BLaER1 (cell line): ENCODE measurements at regions not wholly inside any gene's neighbourhood (a gene's known extent, or its start where the extent isn't known, plus 50 kb on each side); places are given as distances from the start of the nearest gene placed in this dataset.
"Not testable (repeated sequence)": the region's sequence is repeated elsewhere in the genome, so short reads cannot be mapped to it uniquely, and the experiment has no call there.

Experiments used
- H3K27ac ChIP-seq: shearing (Covaris generic); formaldehyde crosslinking; 2 replicates; pipeline ENCODE4 v1.8.1; 2022
- H3K27me3 ChIP-seq: shearing (Covaris generic); formaldehyde crosslinking; 2 replicates; pipeline ENCODE4 v1.8.1; 2022
- H3K36me3 ChIP-seq: shearing (Covaris generic); formaldehyde crosslinking; 2 replicates; pipeline ENCODE4 v1.8.1; 2022
- H3K4me1 ChIP-seq: shearing (Covaris generic); formaldehyde crosslinking; 2 replicates; pipeline ENCODE4 v1.8.1; 2022
- H3K4me2 ChIP-seq: shearing (Covaris generic); formaldehyde crosslinking; 2 replicates; pipeline ENCODE4 v1.8.1; 2022
- H3K4me3 ChIP-seq: shearing (Covaris generic); formaldehyde crosslinking; 2 replicates; pipeline ENCODE4 v1.8.1; 2022
- H3K9ac ChIP-seq: shearing (Covaris generic); formaldehyde crosslinking; 2 replicates; pipeline ENCODE4 v1.8.1; 2022
- H3K9me3 ChIP-seq: shearing (Covaris generic); formaldehyde crosslinking; 2 replicates; pipeline ENCODE4 v1.8.1; 2022
- H4K20me1 ChIP-seq: shearing (Covaris generic); formaldehyde crosslinking; 2 replicates; pipeline ENCODE4 v1.8.1; 2022

GRCh38 chr1:143824266-143824665 lies 147.5 kb downstream of the FAM72C start:
- H3K27ac ChIP-seq, H3K27me3 ChIP-seq, H3K9me3 ChIP-seq, H3K4me1 ChIP-seq, H3K36me3 ChIP-seq, H3K9ac ChIP-seq, H3K4me3 ChIP-seq, H4K20me1 ChIP-seq, H3K4me2 ChIP-seq: not testable (repeated sequence)

- H3K4me2 ChIP-seq, H3K4me1 ChIP-seq, H3K9me3 ChIP-seq, H4K20me1 ChIP-seq, H3K4me3 ChIP-seq, H3K9ac ChIP-seq, H3K27ac ChIP-seq, H3K36me3 ChIP-seq, H3K27me3 ChIP-seq: not testable (repeated sequence)
Observed at GRCh38 chr1:143820058-143820457, 151.7 kb downstream of the FAM72C start.

GRCh38 chr1:143816369-143816768 lies 155.4 kb downstream of the FAM72C start:
- not testable (repeated sequence) for H4K20me1 ChIP-seq, H3K27ac ChIP-seq, H3K4me2 ChIP-seq, H3K4me1 ChIP-seq, H3K4me3 ChIP-seq, H3K9me3 ChIP-seq, H3K36me3 ChIP-seq, H3K27me3 ChIP-seq, H3K9ac ChIP-seq

- H3K9ac ChIP-seq, H3K36me3 ChIP-seq, H3K4me2 ChIP-seq, H3K27ac ChIP-seq, H3K9me3 ChIP-seq, H3K4me3 ChIP-seq, H3K27me3 ChIP-seq, H4K20me1 ChIP-seq, H3K4me1 ChIP-seq: not testable (repeated sequence)
Observed at GRCh38 chr1:143805374-143805773, 166.4 kb downstream of the FAM72C start.

GRCh38 chr1:143804707-143805356 lies 167.0 kb downstream of the FAM72C start:
- H3K4me1 ChIP-seq, H3K9ac ChIP-seq, H3K27ac ChIP-seq, H4K20me1 ChIP-seq, H3K4me2 ChIP-seq, H3K9me3 ChIP-seq, H3K27me3 ChIP-seq, H3K36me3 ChIP-seq: not testable (repeated sequence)
- H3K4me3 ChIP-seq, result peak overlapping the region; percentile 68

- not testable (repeated sequence) for H3K36me3 ChIP-seq, H3K9me3 ChIP-seq, H4K20me1 ChIP-seq, H3K27me3 ChIP-seq, H3K4me1 ChIP-seq
- Histone ChIP-seq H3K27ac (peak overlapping the region; percentile 22; the same call in 1 of the 2 replicates), H3K9ac (0 out of 2 replicates have a peak overlapping the region, but pooled peaks have one; percentile 29), H3K4me3 (peak overlapping the region; percentile 68), H3K4me2 (peak overlapping the region; percentile 70)
Observed at GRCh38 chr1:143803927-143804411, 167.8 kb downstream of the FAM72C start.

GRCh38 chr1:143803095-143803494 lies 168.7 kb downstream of the FAM72C start:
- H3K4me3 ChIP-seq, H4K20me1 ChIP-seq, H3K9me3 ChIP-seq, H3K9ac ChIP-seq, H3K27ac ChIP-seq, H3K27me3 ChIP-seq, H3K4me1 ChIP-seq, H3K36me3 ChIP-seq, H3K4me2 ChIP-seq: not testable (repeated sequence)

- H3K4me2 ChIP-seq, H3K27ac ChIP-seq, H3K27me3 ChIP-seq, H3K4me1 ChIP-seq, H3K4me3 ChIP-seq, H3K9ac ChIP-seq, H4K20me1 ChIP-seq, H3K9me3 ChIP-seq, H3K36me3 ChIP-seq: not testable (repeated sequence)
Observed at GRCh38 chr1:143799568-143800187, 172.1 kb downstream of the FAM72C start.

GRCh38 chr1:143796369-143796768 lies 175.4 kb downstream of the FAM72C start:
- H3K9ac ChIP-seq, H3K4me1 ChIP-seq, H3K9me3 ChIP-seq, H3K36me3 ChIP-seq, H3K4me3 ChIP-seq, H3K4me2 ChIP-seq, H3K27me3 ChIP-seq, H3K27ac ChIP-seq, H4K20me1 ChIP-seq: not testable (repeated sequence)

GRCh38 chr1:143792047-143792937 lies 179.5 kb downstream of the FAM72C start:
- not testable (repeated sequence) for H3K9me3 ChIP-seq, H3K27ac ChIP-seq, H3K4me3 ChIP-seq, H3K36me3 ChIP-seq, H4K20me1 ChIP-seq, H3K4me2 ChIP-seq, H3K4me1 ChIP-seq, H3K9ac ChIP-seq, H3K27me3 ChIP-seq

- not testable (repeated sequence) for H3K36me3 ChIP-seq, H3K27me3 ChIP-seq, H3K9ac ChIP-seq, H3K4me3 ChIP-seq, H3K9me3 ChIP-seq, H4K20me1 ChIP-seq, H3K4me2 ChIP-seq, H3K4me1 ChIP-seq, H3K27ac ChIP-seq
Observed at GRCh38 chr1:143786381-143786780, 185.4 kb downstream of the FAM72C start.

GRCh38 chr1:143785883-143786282 lies 185.9 kb downstream of the FAM72C start:
- not testable (repeated sequence) for H3K9ac ChIP-seq, H4K20me1 ChIP-seq, H3K4me1 ChIP-seq, H3K9me3 ChIP-seq, H3K36me3 ChIP-seq, H3K4me3 ChIP-seq, H3K27me3 ChIP-seq, H3K27ac ChIP-seq, H3K4me2 ChIP-seq

GRCh38 chr1:143784239-143784882 lies 187.4 kb downstream of the FAM72C start:
- not testable (repeated sequence) for H3K4me1 ChIP-seq, H3K27ac ChIP-seq, H3K9me3 ChIP-seq, H3K36me3 ChIP-seq, H4K20me1 ChIP-seq, H3K9ac ChIP-seq, H3K4me2 ChIP-seq, H3K4me3 ChIP-seq, H3K27me3 ChIP-seq

GRCh38 chr1:143778178-143778577 lies 193.6 kb downstream of the FAM72C start:
- not testable (repeated sequence) for H3K4me1 ChIP-seq, H4K20me1 ChIP-seq, H3K27me3 ChIP-seq, H3K4me2 ChIP-seq, H3K27ac ChIP-seq, H3K4me3 ChIP-seq, H3K9me3 ChIP-seq, H3K9ac ChIP-seq, H3K36me3 ChIP-seq
